Natural killer cell (primary cell): ENCODE measurements at regions not wholly inside any gene's neighbourhood (a gene's known extent, or its start where the extent isn't known, plus 50 kb on each side); places are given as distances from the start of the nearest gene placed in this dataset.

Experiments used
- ATAC-seq, 3 donors: fragments of 150-1000 bp in 2 of 3; fragments of 200-7000 bp in 1 of 3; cut with Tn5 transposase; 1 replicate in 1 of 3; 2 replicates in 2 of 3; pipeline ENCODE4 v1.10.0; 2021; ENCODE audit warnings: mild to moderate bottlenecking in 2 of 3, moderate library complexity in 2 of 3
- DNase-seq, 2 donors: peaks; one replicate each; pipeline versions ENCODE4 v3.0.0 to v3.0.0-alpha.2; 2013 to 2021; ENCODE audit warnings: mixed read lengths in 1 of 2
- H3K27ac ChIP-seq: one replicate; pipeline ENCODE4 v1.5.1; 2013; ENCODE audit warnings: mild to moderate bottlenecking, low read length
- H3K27me3 ChIP-seq: one replicate; pipeline ENCODE4 v1.6.1; 2013; ENCODE audit warnings: low read length; ENCODE audit not compliant: control insufficient read depth, insufficient read depth
- H3K36me3 ChIP-seq: one replicate; pipeline ENCODE4 v1.6.1; 2013; ENCODE audit warnings: low read length; ENCODE audit not compliant: control insufficient read depth, insufficient read depth
- H3K4me1 ChIP-seq: one replicate; pipeline ENCODE4 v1.6.1; 2013; ENCODE audit warnings: low read length; ENCODE audit not compliant: control insufficient read depth, insufficient read depth
- H3K4me3 ChIP-seq: one replicate; pipeline ENCODE4 v1.5.1; 2013; ENCODE audit warnings: low read length
- H3K9me3 ChIP-seq: one replicate; pipeline ENCODE4 v1.6.1; 2013; ENCODE audit warnings: low read length; ENCODE audit not compliant: control insufficient read depth, insufficient read depth
- H3K27ac Mint-ChIP-seq, 2 donors: one replicate each; pipeline ENCODE4 v1.8.0; 2022; ENCODE audit warnings: mild to moderate bottlenecking in 2 of 2, mixed read lengths in 2 of 2, moderate library complexity in 1 of 2
- H3K27me3 Mint-ChIP-seq, 2 donors: one replicate each; pipeline ENCODE4 v1.8.0; 2022; ENCODE audit warnings: low read depth in 2 of 2, mixed read lengths in 2 of 2
- H3K36me3 Mint-ChIP-seq: one replicate; pipeline ENCODE4 v1.8.0; 2022; ENCODE audit warnings: mixed read lengths
- H3K4me1 Mint-ChIP-seq, 2 donors: one replicate each; pipeline ENCODE4 v1.8.0; 2022; ENCODE audit warnings: mixed read lengths in 2 of 2
- H3K4me3 Mint-ChIP-seq: one replicate; pipeline ENCODE4 v1.8.0; 2022; ENCODE audit warnings: mild to moderate bottlenecking, moderate library complexity, mixed read lengths
- H3K9me3 Mint-ChIP-seq, 2 donors: one replicate each; pipeline ENCODE4 v1.8.0; 2022; ENCODE audit warnings: mixed read lengths in 2 of 2
- WGBS: methylation state at CpG from one replicate; pipeline ENCODE4 v1.1.7; 2013; ENCODE audit warnings: missing lambda C conversion rate; ENCODE audit not compliant: insufficient coverage; 5-methylcytosine and 5-hydroxymethylcytosine counted together
- intact Hi-C: fragments of 100-400 bp; cut with micrococcal nuclease; formaldehyde crosslinking; loops from one replicate; pipeline ENCODE4 v1.14.2; 2022
- TF ChIP-seq, protein P1 (sequence below): fragments of 200-600 bp; IDR thresholded peaks from one replicate; pipeline ENCODE4 v1.8.0; 2022; ENCODE audit warnings: antibody characterized with exemption

- H3K4me1 Mint-ChIP-seq, result no peaks in the 10 kb centered on the region
- Histone ChIP-seq H3K27ac (no peak overlapping the region), H3K9me3 (no peaks in the 10 kb centered on the region), H3K27me3 (no peaks in the 10 kb centered on the region), H3K4me3 (no peak overlapping the region), H3K36me3 (no peaks in the 10 kb centered on the region), H3K4me1 (no peaks in the 10 kb centered on the region)
- no peak overlapping the region for H3K4me3 Mint-ChIP-seq
- intact Hi-C loops, result no loop called here
- H3K27me3 Mint-ChIP-seq, result no peaks in the 10 kb centered on the region
- WGBS, result 77% methylated on average over 3 of the region's 4 CpGs
- ATAC-seq, result no peak
- TF ChIP-seq, protein P1, sequence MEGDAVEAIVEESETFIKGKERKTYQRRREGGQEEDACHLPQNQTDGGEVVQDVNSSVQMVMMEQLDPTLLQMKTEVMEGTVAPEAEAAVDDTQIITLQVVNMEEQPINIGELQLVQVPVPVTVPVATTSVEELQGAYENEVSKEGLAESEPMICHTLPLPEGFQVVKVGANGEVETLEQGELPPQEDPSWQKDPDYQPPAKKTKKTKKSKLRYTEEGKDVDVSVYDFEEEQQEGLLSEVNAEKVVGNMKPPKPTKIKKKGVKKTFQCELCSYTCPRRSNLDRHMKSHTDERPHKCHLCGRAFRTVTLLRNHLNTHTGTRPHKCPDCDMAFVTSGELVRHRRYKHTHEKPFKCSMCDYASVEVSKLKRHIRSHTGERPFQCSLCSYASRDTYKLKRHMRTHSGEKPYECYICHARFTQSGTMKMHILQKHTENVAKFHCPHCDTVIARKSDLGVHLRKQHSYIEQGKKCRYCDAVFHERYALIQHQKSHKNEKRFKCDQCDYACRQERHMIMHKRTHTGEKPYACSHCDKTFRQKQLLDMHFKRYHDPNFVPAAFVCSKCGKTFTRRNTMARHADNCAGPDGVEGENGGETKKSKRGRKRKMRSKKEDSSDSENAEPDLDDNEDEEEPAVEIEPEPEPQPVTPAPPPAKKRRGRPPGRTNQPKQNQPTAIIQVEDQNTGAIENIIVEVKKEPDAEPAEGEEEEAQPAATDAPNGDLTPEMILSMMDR, result no peak
- no peak overlapping the region for H3K27ac Mint-ChIP-seq
- no peak for DNase-seq
- no peaks in the 10 kb centered on the region for H3K36me3 Mint-ChIP-seq
- peaks cover 0 to 2% of the 10 kb centered on the region in 2 donors for H3K9me3 Mint-ChIP-seq
Observed at GRCh38 chr12:39071611-39072010, 166.2 kb upstream of the CPNE8 start.

- Histone ChIP-seq H3K36me3 (no peaks in the 10 kb centered on the region), H3K27ac (no peak overlapping the region), H3K9me3 (no peaks in the 10 kb centered on the region), H3K27me3 (no peaks in the 10 kb centered on the region), H3K4me3 (no peak overlapping the region), H3K4me1 (no peaks in the 10 kb centered on the region)
- Mint-ChIP-seq H3K9me3 (peaks cover 0 to 2% of the 10 kb centered on the region in 2 donors), H3K4me3 (no peak overlapping the region), H3K27me3 (no peaks in the 10 kb centered on the region), H3K36me3 (no peaks in the 10 kb centered on the region), H3K4me1 (no peaks in the 10 kb centered on the region), H3K27ac (no peak overlapping the region)
- TF ChIP-seq, protein P1, result no peak
- WGBS, result 87% methylated on average over 2 of the region's 2 CpGs
- no peak for DNase-seq
- ATAC-seq, result no peak
- intact Hi-C loops, result no loop called here
Observed at GRCh38 chr12:39070775-39071174, 165.4 kb upstream of the CPNE8 start.

DNA sequence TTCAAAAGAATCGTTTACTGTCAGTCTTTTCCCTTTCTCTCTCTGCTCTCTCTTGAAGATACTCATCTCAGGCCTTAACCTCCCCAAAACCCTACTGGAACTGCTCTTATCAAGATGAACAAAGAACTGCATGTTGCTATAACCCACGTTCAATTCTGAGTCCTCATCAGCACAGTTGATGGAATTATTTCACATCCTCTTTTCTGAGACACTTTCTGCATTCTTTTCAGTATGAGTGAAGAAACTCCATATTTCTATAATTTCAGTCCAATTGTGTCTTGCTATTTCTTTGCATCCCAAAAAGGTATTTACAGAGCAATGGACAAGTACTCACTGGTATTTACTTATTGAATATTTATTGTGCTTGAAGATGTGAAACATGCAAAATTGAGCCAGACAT is 160.1 kb upstream of the CPNE8 start:
- Histone ChIP-seq H3K4me3 (no peak overlapping the region), H3K9me3 (no peaks in the 10 kb centered on the region), H3K4me1 (no peaks in the 10 kb centered on the region), H3K27me3 (no peaks in the 10 kb centered on the region), H3K36me3 (no peaks in the 10 kb centered on the region), H3K27ac (no peak overlapping the region)
- H3K4me1 Mint-ChIP-seq, result no peaks in the 10 kb centered on the region
- no peaks in the 10 kb centered on the region for H3K27me3 Mint-ChIP-seq
- no peak overlapping the region for H3K4me3 Mint-ChIP-seq
- intact Hi-C loops, result no loop called here
- peaks cover 1 to 8% of the 10 kb centered on the region in 2 donors for H3K9me3 Mint-ChIP-seq
- H3K36me3 Mint-ChIP-seq, result no peaks in the 10 kb centered on the region
- H3K27ac Mint-ChIP-seq, result no peak overlapping the region
- TF ChIP-seq, protein P1, result no peak
- 57% methylated on average over 2 of the region's 2 CpGs for WGBS
- DNase-seq (no peak), ATAC-seq (no peak)

DNA sequence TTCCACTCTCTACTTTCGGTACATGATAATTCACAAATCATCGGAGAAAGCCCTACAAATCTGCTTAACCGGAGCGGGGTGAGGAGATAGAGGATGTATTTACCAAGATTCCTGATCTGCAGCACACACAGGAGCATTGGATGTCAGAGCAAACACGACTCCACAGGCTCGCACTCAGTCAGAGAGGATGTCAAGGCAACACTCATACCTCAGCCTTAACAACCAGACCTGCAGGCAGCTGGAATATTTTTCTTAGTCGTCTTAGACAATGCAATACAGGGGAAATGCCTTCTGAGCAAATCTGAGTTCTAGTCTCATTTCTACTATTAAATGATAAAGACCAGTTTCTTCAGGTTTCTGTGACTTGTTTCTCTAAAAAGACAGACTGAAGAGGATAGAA is 159.3 kb upstream of the CPNE8 start:
- no peak overlapping the region for H3K27ac Mint-ChIP-seq
- H3K4me1 ChIP-seq, result no peaks in the 10 kb centered on the region
- no peaks in the 10 kb centered on the region for H3K27me3 Mint-ChIP-seq
- no peak overlapping the region for H3K4me3 Mint-ChIP-seq
- no peak overlapping the region for H3K4me3 ChIP-seq
- H3K4me1 Mint-ChIP-seq, result no peaks in the 10 kb centered on the region
- intact Hi-C loops, result no loop called here
- TF ChIP-seq, protein P1, result no peak
- H3K27me3 ChIP-seq, result no peaks in the 10 kb centered on the region
- DNase-seq (no peak), ATAC-seq (no peak)
- 87% methylated on average over 7 of the region's 7 CpGs for WGBS
- H3K9me3 ChIP-seq, result no peaks in the 10 kb centered on the region
- H3K36me3 ChIP-seq, result no peaks in the 10 kb centered on the region
- H3K27ac ChIP-seq, result no peak overlapping the region
- no peaks in the 10 kb centered on the region for H3K36me3 Mint-ChIP-seq
- peaks cover 3 to 10% of the 10 kb centered on the region in 2 donors for H3K9me3 Mint-ChIP-seq
